GM23338 (cell line): ENCODE measurements at regions not wholly inside any gene's neighbourhood (a gene's known extent, or its start where the extent isn't known, plus 50 kb on each side); places are given as distances from the start of the nearest gene placed in this dataset.

Experiments
- ATAC-seq: fragments of 200-7000 bp; cut with Tn5 transposase; 3 replicates; pipeline ENCODE4 v1.9.1; 2020
- DNase-seq: peaks from one replicate; pipeline ENCODE4 v3.0.0-alpha.2; 2015; ENCODE audit warnings: low spot score
- H2AFZ ChIP-seq: fragments of 200-600 bp; sonication (generic); 2 replicates; pipeline ENCODE4 v1.8.0; 2016; ENCODE audit warnings: antibody characterized with exemption, mild to moderate bottlenecking, moderate library complexity
- H3F3A ChIP-seq: fragments of 200-600 bp; sonication (generic); replicated peaks from 2 replicates; pipeline ENCODE4 v1.8.0; 2017; ENCODE audit warnings: antibody characterized with exemption, mixed run types, low read depth
- H3K27ac ChIP-seq: fragments of 200-600 bp; sonication (generic); 2 replicates; pipeline ENCODE4 v1.6.1; 2016; ENCODE audit warnings: low read depth
- H3K27me3 ChIP-seq: fragments of 200-600 bp; sonication (generic); 2 replicates; pipeline ENCODE4 v1.8.0; 2016; ENCODE audit warnings: mild to moderate bottlenecking, mixed run types, moderate library complexity; ENCODE audit not compliant: insufficient read depth
- H3K36me3 ChIP-seq: fragments of 200-600 bp; sonication (generic); 2 replicates; pipeline ENCODE4 v1.8.0; 2016; ENCODE audit warnings: mild to moderate bottlenecking; ENCODE audit not compliant: insufficient read depth
- H3K4me1 ChIP-seq: fragments of 200-600 bp; sonication (generic); 2 replicates; pipeline ENCODE4 v1.8.0; 2016; ENCODE audit warnings: mild to moderate bottlenecking, moderate library complexity; ENCODE audit not compliant: insufficient read depth
- H3K4me2 ChIP-seq: fragments of 200-600 bp; sonication (generic); 2 replicates; pipeline ENCODE4 v1.7.1; 2017; ENCODE audit warnings: mixed run types
- H3K4me3 ChIP-seq: fragments of 200-600 bp; sonication (generic); 2 replicates; pipeline ENCODE4 v1.6.1; 2016; ENCODE audit warnings: mixed run types
- H3K79me2 ChIP-seq: fragments of 200-600 bp; sonication (generic); replicated peaks from 2 replicates; pipeline ENCODE4 v1.8.0; 2017; ENCODE audit warnings: mild to moderate bottlenecking; ENCODE audit not compliant: insufficient read depth
- H3K9me2 ChIP-seq: fragments of 200-600 bp; sonication (generic); 2 replicates; pipeline ENCODE4 v1.8.0; 2017; ENCODE audit not compliant: insufficient read depth
- H4K20me1 ChIP-seq: fragments of 200-600 bp; sonication (generic); replicated peaks from 2 replicates; pipeline ENCODE4 v1.8.0; 2017; ENCODE audit warnings: mild to moderate bottlenecking; ENCODE audit not compliant: insufficient read depth
- H3K27ac Mint-ChIP-seq: 2 replicates; pipeline ENCODE4 v1.8.0; 2020; ENCODE audit warnings: inconsistent platforms, mild to moderate bottlenecking, moderate library complexity, mixed read lengths
- H3K27me3 Mint-ChIP-seq: 3 replicates; pipeline ENCODE4 v1.8.0; 2022; ENCODE audit warnings: low read depth, mild to moderate bottlenecking, moderate library complexity, mixed read lengths, inconsistent platforms; ENCODE audit not compliant: insufficient read depth, poor library complexity
- H3K36me3 Mint-ChIP-seq: 3 replicates; pipeline ENCODE4 v1.8.0; 2021; ENCODE audit warnings: low read depth, mild to moderate bottlenecking, inconsistent platforms, moderate library complexity, mixed read lengths
- H3K4me1 Mint-ChIP-seq: 3 replicates; pipeline ENCODE4 v1.8.0; 2020; ENCODE audit warnings: mild to moderate bottlenecking, inconsistent platforms, mixed read lengths
- H3K4me3 Mint-ChIP-seq: 3 replicates; pipeline ENCODE4 v1.8.0; 2021; ENCODE audit warnings: moderate library complexity, mild to moderate bottlenecking, inconsistent platforms, mixed read lengths
- H3K9me3 Mint-ChIP-seq: 3 replicates; pipeline ENCODE4 v1.8.0; 2020; ENCODE audit warnings: moderate library complexity, mild to moderate bottlenecking, inconsistent platforms, mixed read lengths
- CTCF ChIP-seq, 2 experiments: fragments of 200-600 bp in 1 of 2; sonication (generic) in 1 of 2; conservative IDR thresholded peaks; 2 replicates each; pipeline versions ENCODE4 v1.5.1 to v1.6.1; 2016 to 2017; ENCODE audit warnings: antibody characterized with exemption in 2 of 2, low read depth in 2 of 2, mild to moderate bottlenecking in 2 of 2, moderate library complexity in 1 of 2
- ETS1 ChIP-seq: IDR thresholded peaks from 2 replicates; pipeline ENCODE4 v1.6.1; 2016; ENCODE audit warnings: antibody characterized with exemption
- EZH2 ChIP-seq: fragments of 200-600 bp; sonication (generic); IDR thresholded peaks from one replicate; pipeline ENCODE4 v1.8.0; 2017; ENCODE audit warnings: antibody characterized with exemption, mild to moderate bottlenecking, low read depth; ENCODE audit not compliant: unreplicated experiment
- JUNB ChIP-seq: IDR thresholded peaks from one replicate; pipeline ENCODE4 v1.6.1; 2016; ENCODE audit warnings: antibody characterized with exemption; ENCODE audit not compliant: unreplicated experiment
- NANOG ChIP-seq: IDR thresholded peaks from 2 replicates; pipeline ENCODE4 v1.6.1; 2016; ENCODE audit warnings: antibody characterized with exemption, borderline replicate concordance
- POLR2AphosphoS5 ChIP-seq: IDR thresholded peaks from 2 replicates; pipeline ENCODE4 v1.6.1; 2016; ENCODE audit warnings: antibody characterized with exemption, low read depth
- REST ChIP-seq: IDR thresholded peaks from one replicate; pipeline ENCODE4 v1.6.1; 2018; ENCODE audit warnings: antibody characterized with exemption; ENCODE audit not compliant: unreplicated experiment
- ZNF331 ChIP-seq: fragments of 250-450 bp; sonication (Bioruptor Pico); IDR thresholded peaks from 2 replicates; pipeline ENCODE4 v1.5.0; 2020; ENCODE audit warnings: low read depth, mild to moderate bottlenecking, moderate library complexity

GRCh38 chrX:137878401-137878800 is 312.5 kb downstream of the ZIC3 start:
- DNase-seq: no peak
- H3K9me2 ChIP-seq: no peaks in the 10 kb centered on the region
- Mint-ChIP-seq H3K27ac (no peak overlapping the region), H3K36me3 (peaks cover 2% of the 10 kb centered on the region; the same call in 1 of the 3 replicates), H3K27me3 (no peaks in the 10 kb centered on the region), H3K9me3 (no peaks in the 10 kb centered on the region), H3K4me1 (peaks cover 3% of the 10 kb centered on the region; the same call in 2 of the 3 replicates), H3K4me3 (no peak overlapping the region)
- H3K79me2 ChIP-seq: no peaks in the 10 kb centered on the region
- no peaks in the 10 kb centered on the region for H3K36me3 ChIP-seq
- H3K4me3 ChIP-seq: no peak overlapping the region
- H3K4me1 ChIP-seq: peaks cover 6% of the 10 kb centered on the region; the same call in 1 of the 2 replicates
- ATAC-seq: no peak
- no peaks in the 10 kb centered on the region for H4K20me1 ChIP-seq
- no peak overlapping the region for H3K4me2 ChIP-seq
- no peaks in the 10 kb centered on the region for H3F3A ChIP-seq
- H2AFZ ChIP-seq: no peak overlapping the region
- TF ChIP-seq REST (no peak), JUNB (no peak), POLR2AphosphoS5 (no peak), ETS1 (no peak), ZNF331 (no peak), EZH2 (no peak)
- no peaks in the 10 kb centered on the region for H3K27me3 ChIP-seq
- no peak overlapping the region for H3K27ac ChIP-seq

- no peak overlapping the region for H3K4me2 ChIP-seq
- no peak overlapping the region for H3K27ac Mint-ChIP-seq
- H3K27ac ChIP-seq: no peak overlapping the region
- no peaks in the 10 kb centered on the region for H3K27me3 ChIP-seq
- H4K20me1 ChIP-seq: no peaks in the 10 kb centered on the region
- peaks cover 19% of the 10 kb centered on the region for H3K4me1 ChIP-seq
- no peaks in the 10 kb centered on the region for H3K36me3 ChIP-seq
- H3K27me3 Mint-ChIP-seq: no peaks in the 10 kb centered on the region
- no peak for DNase-seq
- no peak overlapping the region for H3K4me3 Mint-ChIP-seq
- peaks cover 10% of the 10 kb centered on the region; the same call in 2 of the 3 replicates for H3K9me3 Mint-ChIP-seq
- H3K9me2 ChIP-seq: no peaks in the 10 kb centered on the region
- H3K79me2 ChIP-seq: no peaks in the 10 kb centered on the region
- H3F3A ChIP-seq: no peaks in the 10 kb centered on the region
- no peak overlapping the region for H3K4me3 ChIP-seq
- H3K36me3 Mint-ChIP-seq: peaks cover 4% of the 10 kb centered on the region; the same call in 2 of the 3 replicates
- ATAC-seq: no peak
- no peak overlapping the region for H2AFZ ChIP-seq
- H3K4me1 Mint-ChIP-seq: peaks cover 17% of the 10 kb centered on the region; the same call in 2 of the 3 replicates
- TF ChIP-seq ETS1 (no peak), CTCF (conservative IDR thresholded peaks at IDR 0.05; ENCODE audit: low read depth in 2 of 2) (no peak), NANOG (no peak)
These were observed 317.0 kb downstream of the ZIC3 start for GRCh38 chrX:137882960-137883359.
